CD8-positive, alpha-beta memory T cell (primary cell): ENCODE measurements at regions not wholly inside any gene's neighbourhood (a gene's known extent, or its start where the extent isn't known, plus 50 kb on each side); places are given as distances from the start of the nearest gene placed in this dataset.

ENCODE experiments used
- CTCF ChIA-PET: fragments of 350-600 bp; sonication (Branson Sonifier 250); formaldehyde crosslinking; loops from one replicate; lab custom pipeline; 2021; ENCODE audit warnings: antibody characterized with exemption; lab: Charles Lee
- POLR2A ChIA-PET: fragments of 350-600 bp; sonication (Branson Sonifier 250); formaldehyde crosslinking; loops from one replicate; lab custom pipeline; 2021; ENCODE audit warnings: antibody characterized with exemption; lab: Charles Lee
- DNase-seq, 5 donors: peaks; one replicate each; pipeline versions ENCODE4 v3.0.0 to v3.0.0-alpha.2; 2020 to 2022; ENCODE audit warnings: mixed read lengths in 1 of 5
- H3K27ac ChIP-seq: one replicate; pipeline ENCODE4 v1.7.0; 2013; ENCODE audit warnings: low read depth, mild to moderate bottlenecking, low read length, moderate library complexity
- H3K27me3 ChIP-seq: 2 replicates; pipeline ENCODE4 v1.7.0; 2013; ENCODE audit warnings: low read length, mild to moderate bottlenecking; ENCODE audit not compliant: insufficient read depth, poor library complexity, severe bottlenecking
- H3K36me3 ChIP-seq: 2 replicates; pipeline ENCODE4 v1.7.0; 2013; ENCODE audit warnings: mild to moderate bottlenecking, low read length, moderate library complexity; ENCODE audit not compliant: insufficient read depth
- H3K4me1 ChIP-seq: 2 replicates; pipeline ENCODE4 v1.7.0; 2013; ENCODE audit warnings: mild to moderate bottlenecking, low read length, moderate library complexity; ENCODE audit not compliant: insufficient read depth
- H3K4me3 ChIP-seq: 2 replicates; pipeline ENCODE4 v1.7.0; 2013; ENCODE audit warnings: mild to moderate bottlenecking, low read length
- H3K9me3 ChIP-seq: 2 replicates; pipeline ENCODE4 v1.7.0; 2013; ENCODE audit warnings: mild to moderate bottlenecking, low read length
- H3K27ac Mint-ChIP-seq, 8 donors: one replicate each; pipeline ENCODE4 v1.8.0; 2020 to 2021; ENCODE audit warnings: mixed read lengths in 8 of 8, mild to moderate bottlenecking in 6 of 8, inconsistent platforms in 3 of 8, moderate library complexity in 3 of 8
- H3K27me3 Mint-ChIP-seq, 2 donors: one replicate each; pipeline ENCODE4 v1.8.0; 2020 to 2021; ENCODE audit warnings: mixed read lengths in 2 of 2, mild to moderate bottlenecking in 1 of 2, moderate library complexity in 1 of 2
- H3K36me3 Mint-ChIP-seq, 3 donors: one replicate each; pipeline ENCODE4 v1.8.0; 2020 to 2021; ENCODE audit warnings: mixed read lengths in 3 of 3, inconsistent platforms in 1 of 3, mild to moderate bottlenecking in 1 of 3
- H3K4me1 Mint-ChIP-seq, 3 donors: one replicate each; pipeline ENCODE4 v1.8.0; 2020 to 2021; ENCODE audit warnings: mixed read lengths in 3 of 3, inconsistent platforms in 1 of 3, mild to moderate bottlenecking in 1 of 3
- H3K4me3 Mint-ChIP-seq, 7 donors: one replicate each; pipeline ENCODE4 v1.8.0; 2020 to 2021; ENCODE audit warnings: mixed read lengths in 7 of 7, mild to moderate bottlenecking in 6 of 7, moderate library complexity in 4 of 7, inconsistent platforms in 2 of 7
- H3K9me3 Mint-ChIP-seq, 5 donors: one replicate each; pipeline ENCODE4 v1.8.0; 2020 to 2022; ENCODE audit warnings: mixed read lengths in 5 of 5, mild to moderate bottlenecking in 3 of 5, moderate library complexity in 2 of 5, inconsistent platforms in 1 of 5

DNA sequence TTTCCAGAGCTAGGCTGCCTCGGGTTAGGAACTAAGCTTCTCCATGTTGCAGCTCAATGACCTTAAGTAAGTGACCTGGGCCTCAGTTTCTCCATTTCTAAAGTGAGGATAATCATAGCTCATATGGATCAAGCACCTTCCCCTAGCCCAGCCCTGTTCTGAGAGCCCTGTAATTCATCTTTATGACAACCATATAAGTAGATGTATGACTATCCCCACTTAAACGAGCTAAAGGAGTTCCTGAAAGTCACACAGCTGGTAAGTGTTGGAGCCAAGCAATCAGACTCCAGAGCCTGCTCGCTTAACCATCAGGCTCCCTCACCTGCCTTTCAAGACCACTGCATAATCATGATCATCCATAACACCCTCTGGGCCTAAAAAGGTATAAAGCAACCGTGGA is 135.4 kb downstream of the SP3 start:
- no peak overlapping the region for H3K4me3 Mint-ChIP-seq
- no peak overlapping the region for H3K27ac Mint-ChIP-seq
- H3K9me3 ChIP-seq: no peaks in the 10 kb centered on the region
- no peaks in the 10 kb centered on the region for H3K27me3 ChIP-seq
- H3K27ac ChIP-seq: no peak overlapping the region
- ChIA-PET CTCF (no interaction called here), POLR2A (interaction anchor here (0.5 kb wide), 1 partner anchor 502 kb away, joined by 9 read pairs; no protein-coding TSS in a partner anchor)
- H3K9me3 Mint-ChIP-seq: no peaks in the 10 kb centered on the region
- no peaks in the 10 kb centered on the region for H3K4me1 Mint-ChIP-seq
- H3K4me1 ChIP-seq: no peaks in the 10 kb centered on the region
- no peaks in the 10 kb centered on the region for H3K36me3 Mint-ChIP-seq
- peaks cover 3 to 48% of the 10 kb centered on the region in 2 donors for H3K27me3 Mint-ChIP-seq
- H3K4me3 ChIP-seq: no peak overlapping the region
- no peak for DNase-seq
- H3K36me3 ChIP-seq: no peaks in the 10 kb centered on the region

DNA sequence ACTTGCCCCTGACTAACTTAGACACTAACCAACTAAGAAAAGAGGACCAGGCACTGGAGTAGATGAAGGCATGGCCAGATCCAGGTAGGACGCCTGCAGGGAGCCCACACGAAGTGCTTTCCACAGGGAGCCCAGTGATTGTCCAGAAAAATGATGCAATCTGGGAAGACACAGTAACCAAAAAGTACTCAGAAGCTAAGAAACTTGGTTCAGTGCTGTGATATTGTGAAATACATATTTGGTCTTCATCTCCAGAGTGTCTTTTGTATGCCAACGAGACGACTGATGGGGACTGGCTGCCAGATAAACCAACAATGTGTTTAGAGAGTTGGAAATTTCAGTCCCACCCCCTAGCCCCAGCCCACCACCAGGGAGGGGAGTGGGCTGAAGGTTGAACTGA is 135.0 kb downstream of the SP3 start:
- Mint-ChIP-seq H3K4me1 (no peaks in the 10 kb centered on the region), H3K27ac (no peak overlapping the region), H3K9me3 (no peaks in the 10 kb centered on the region), H3K27me3 (peaks cover 3 to 47% of the 10 kb centered on the region in 2 donors), H3K36me3 (no peaks in the 10 kb centered on the region), H3K4me3 (no peak overlapping the region)
- Histone ChIP-seq H3K4me3 (no peak overlapping the region), H3K36me3 (no peaks in the 10 kb centered on the region), H3K9me3 (no peaks in the 10 kb centered on the region), H3K4me1 (no peaks in the 10 kb centered on the region), H3K27ac (no peak overlapping the region), H3K27me3 (no peaks in the 10 kb centered on the region)
- ChIA-PET CTCF (no interaction called here), POLR2A (interaction anchor here (0.5 kb wide), 1 partner anchor 502 kb away, joined by 9 read pairs; no protein-coding TSS in a partner anchor)
- no peak for DNase-seq

DNA sequence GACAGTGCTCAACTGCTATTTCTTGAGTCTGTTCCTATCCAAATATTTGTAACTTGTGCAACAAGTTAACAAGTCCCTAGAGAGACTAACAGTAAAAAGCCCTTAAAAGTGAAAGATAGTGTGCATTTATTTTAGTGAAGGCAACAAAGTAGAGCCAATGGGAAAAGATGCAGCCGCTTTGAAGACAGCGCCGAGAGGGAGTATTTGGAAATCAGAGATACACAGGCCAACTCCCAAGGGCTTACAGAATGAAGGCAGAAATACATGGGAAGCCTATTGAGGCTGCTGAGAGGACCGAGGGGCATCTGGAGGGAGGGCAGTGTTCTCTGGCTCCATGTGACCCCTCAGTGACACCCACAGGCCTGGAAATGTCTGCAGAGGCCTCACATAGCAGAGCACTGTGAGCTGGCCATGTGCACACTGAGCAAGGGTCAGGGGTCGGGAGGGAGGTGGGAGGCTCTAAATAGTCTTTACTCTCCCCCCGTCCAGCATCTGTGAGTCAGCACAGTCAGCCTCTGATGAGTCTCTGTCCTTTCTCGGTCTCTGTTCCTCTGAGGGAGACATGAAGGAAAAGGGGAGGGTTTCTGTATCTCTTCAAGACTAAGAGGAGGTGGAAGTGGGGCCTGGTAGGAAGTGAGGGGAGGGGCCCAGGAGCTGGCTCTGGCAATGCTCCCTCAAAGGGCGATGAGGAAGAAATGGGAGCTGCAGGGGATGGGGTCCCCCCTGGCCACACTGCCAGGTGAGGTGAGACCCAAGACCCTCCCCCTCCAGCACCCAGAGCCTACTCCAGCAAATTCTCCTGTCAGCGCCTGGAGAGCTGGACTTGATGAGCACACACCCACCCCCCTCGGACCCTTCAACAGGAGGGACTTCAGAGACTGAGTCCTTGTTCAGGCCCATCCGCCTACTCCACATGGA is 133.6 kb downstream of the SP3 start:
- H3K9me3 ChIP-seq: no peaks in the 10 kb centered on the region
- Mint-ChIP-seq H3K27me3 (peaks cover 7 to 38% of the 10 kb centered on the region in 2 donors), H3K4me3 (no peak overlapping the region), H3K9me3 (no peaks in the 10 kb centered on the region), H3K36me3 (no peaks in the 10 kb centered on the region), H3K4me1 (no peaks in the 10 kb centered on the region), H3K27ac (no peak overlapping the region)
- CTCF ChIA-PET: no interaction called here
- POLR2A ChIA-PET: no interaction called here
- H3K4me3 ChIP-seq: no peak overlapping the region
- H3K4me1 ChIP-seq: no peaks in the 10 kb centered on the region
- no peak overlapping the region for H3K27ac ChIP-seq
- no peak for DNase-seq
- no peaks in the 10 kb centered on the region for H3K36me3 ChIP-seq
- H3K27me3 ChIP-seq: no peaks in the 10 kb centered on the region

DNA sequence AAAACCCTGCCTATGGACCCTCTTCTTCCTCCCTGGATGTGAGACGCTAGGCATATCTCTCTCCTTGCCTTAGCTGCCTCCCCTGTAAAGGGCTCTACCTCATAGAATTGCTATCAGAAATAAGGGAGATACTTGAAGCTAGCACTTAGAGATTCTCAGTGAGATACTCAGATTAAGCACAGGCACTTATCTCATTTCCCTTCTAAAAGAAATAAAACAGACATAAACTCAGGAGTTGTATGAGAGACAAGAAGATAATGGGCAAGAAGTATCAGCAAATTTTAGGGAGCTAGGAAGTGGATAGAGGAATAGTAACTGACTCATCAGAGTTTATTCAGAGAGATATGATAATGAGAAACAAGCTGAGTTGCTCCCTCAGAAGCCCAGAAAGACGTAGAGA is 131.0 kb downstream of the SP3 start:
- POLR2A ChIA-PET: no interaction called here
- no peaks in the 10 kb centered on the region for H3K27me3 ChIP-seq
- H3K9me3 ChIP-seq: no peaks in the 10 kb centered on the region

DNA sequence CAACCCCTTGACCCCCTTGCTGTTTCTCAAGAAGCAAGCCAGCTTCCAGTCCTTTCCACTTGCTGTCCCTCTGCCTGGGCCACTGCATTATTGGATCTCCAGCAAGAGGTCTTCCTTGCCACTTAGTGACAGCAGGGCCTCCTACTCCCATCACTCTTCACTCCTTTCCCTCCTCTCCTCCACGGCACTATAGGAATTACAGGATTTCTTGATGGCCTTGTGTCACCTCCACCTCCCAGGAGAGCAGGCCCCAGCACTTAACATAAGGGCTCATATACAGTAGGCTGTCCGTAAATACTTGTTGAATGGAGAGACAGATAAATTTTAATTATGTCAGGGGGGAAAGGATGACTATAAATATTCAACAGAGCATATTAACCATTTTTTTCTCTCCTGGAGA is 129.4 kb downstream of the SP3 start:
- ChIA-PET POLR2A (no interaction called here), CTCF (interaction anchor here (0.6 to 0.7 kb wide), 2 partner anchors 13 to 54 kb away, joined by 3 read pairs; no protein-coding TSS in a partner anchor)
- Histone ChIP-seq H3K27ac (no peak overlapping the region), H3K27me3 (no peaks in the 10 kb centered on the region), H3K9me3 (no peaks in the 10 kb centered on the region), H3K4me1 (no peaks in the 10 kb centered on the region), H3K36me3 (no peaks in the 10 kb centered on the region), H3K4me3 (no peak overlapping the region)
- DNase-seq: no peak
- Mint-ChIP-seq H3K36me3 (no peaks in the 10 kb centered on the region), H3K27me3 (peaks cover 3 to 10% of the 10 kb centered on the region in 2 donors), H3K4me1 (no peaks in the 10 kb centered on the region), H3K9me3 (no peaks in the 10 kb centered on the region), H3K4me3 (no peak overlapping the region), H3K27ac (no peak overlapping the region)

More for the DNA sequence above, 131.0 kb downstream of the SP3 start:
- Histone ChIP-seq H3K4me3 (no peak overlapping the region), H3K4me1 (no peaks in the 10 kb centered on the region), H3K27ac (no peak overlapping the region), H3K36me3 (no peaks in the 10 kb centered on the region)
- H3K9me3 Mint-ChIP-seq: no peaks in the 10 kb centered on the region
- no peaks in the 10 kb centered on the region for H3K4me1 Mint-ChIP-seq
- CTCF ChIA-PET: no interaction called here
- no peaks in the 10 kb centered on the region for H3K36me3 Mint-ChIP-seq
- no peak overlapping the region for H3K27ac Mint-ChIP-seq
- no peak overlapping the region for H3K4me3 Mint-ChIP-seq
- peaks cover 3 to 22% of the 10 kb centered on the region in 2 donors for H3K27me3 Mint-ChIP-seq
- no peak for DNase-seq

DNA sequence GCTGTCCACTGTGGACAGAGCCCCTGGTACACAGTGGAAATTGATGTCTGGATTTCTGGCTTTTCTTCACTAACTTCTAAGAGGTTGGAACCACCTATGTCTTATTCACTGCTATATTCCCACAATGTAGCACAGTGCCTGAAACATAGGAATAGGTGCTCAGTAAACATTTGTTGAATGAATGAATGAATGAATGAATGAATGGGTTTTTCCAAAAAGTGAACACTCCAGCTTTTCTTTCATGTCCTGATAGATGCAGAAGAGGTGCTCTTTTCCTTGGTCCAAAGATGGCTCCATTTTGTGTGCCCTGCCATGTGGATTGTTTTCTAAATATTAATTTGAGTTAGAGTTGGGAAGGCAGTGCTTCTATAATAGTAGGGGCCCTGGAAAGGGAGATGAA is 124.1 kb downstream of the SP3 start:
- ChIA-PET CTCF (no interaction called here), POLR2A (no interaction called here)
- H3K9me3 ChIP-seq: no peaks in the 10 kb centered on the region
- H3K4me3 ChIP-seq: no peak overlapping the region
- H3K27ac Mint-ChIP-seq: no peak overlapping the region
- peaks cover 0 to 2% (median 0%) of the 10 kb centered on the region in 3 donors for H3K36me3 Mint-ChIP-seq
- no peak overlapping the region for H3K27ac ChIP-seq
- H3K27me3 Mint-ChIP-seq: peaks cover 8 to 29% of the 10 kb centered on the region in 2 donors
- DNase-seq: no peak
- no peaks in the 10 kb centered on the region for H3K36me3 ChIP-seq
- H3K27me3 ChIP-seq: peaks cover 5% of the 10 kb centered on the region
- H3K9me3 Mint-ChIP-seq: no peaks in the 10 kb centered on the region
- H3K4me1 Mint-ChIP-seq: no peaks in the 10 kb centered on the region
- no peaks in the 10 kb centered on the region for H3K4me1 ChIP-seq
- H3K4me3 Mint-ChIP-seq: no peak overlapping the region

DNA sequence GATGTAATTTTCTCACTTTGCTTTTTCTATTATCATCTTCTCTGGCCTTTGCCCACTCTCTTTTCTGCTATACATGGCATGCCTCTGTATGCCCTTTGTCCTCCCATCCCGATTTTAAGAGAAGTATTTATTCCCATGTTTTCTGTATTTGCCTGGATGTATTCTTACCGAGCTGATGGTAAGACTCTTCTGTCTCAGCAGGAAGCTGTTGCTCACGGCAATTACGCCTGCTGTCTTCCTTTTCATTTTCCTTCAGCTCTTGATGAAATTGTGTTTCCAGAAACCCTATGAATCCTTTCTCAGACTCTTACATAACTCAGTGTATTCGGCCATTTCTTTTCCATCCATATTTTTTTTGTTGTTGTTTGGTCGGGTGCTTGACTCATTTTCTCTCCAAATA is 121.6 kb downstream of the SP3 start:
- H3K27ac Mint-ChIP-seq: peak overlapping the region in 1 of 8 donors; percentile 16
- H3K36me3 Mint-ChIP-seq: peaks cover 0 to 7% (median 2%) of the 10 kb centered on the region in 3 donors
- H3K9me3 ChIP-seq: no peaks in the 10 kb centered on the region
- no peak overlapping the region for H3K27ac ChIP-seq
- no peak overlapping the region for H3K4me3 ChIP-seq
- no peaks in the 10 kb centered on the region for H3K9me3 Mint-ChIP-seq
- peaks cover 5% of the 10 kb centered on the region for H3K27me3 ChIP-seq
- peaks cover 15 to 47% of the 10 kb centered on the region in 2 donors for H3K27me3 Mint-ChIP-seq
- POLR2A ChIA-PET: no interaction called here
- H3K4me1 Mint-ChIP-seq: no peaks in the 10 kb centered on the region
- H3K36me3 ChIP-seq: no peaks in the 10 kb centered on the region
- H3K4me1 ChIP-seq: no peaks in the 10 kb centered on the region
- CTCF ChIA-PET: no interaction called here
- DNase-seq: no peak
- no peak overlapping the region for H3K4me3 Mint-ChIP-seq

DNA sequence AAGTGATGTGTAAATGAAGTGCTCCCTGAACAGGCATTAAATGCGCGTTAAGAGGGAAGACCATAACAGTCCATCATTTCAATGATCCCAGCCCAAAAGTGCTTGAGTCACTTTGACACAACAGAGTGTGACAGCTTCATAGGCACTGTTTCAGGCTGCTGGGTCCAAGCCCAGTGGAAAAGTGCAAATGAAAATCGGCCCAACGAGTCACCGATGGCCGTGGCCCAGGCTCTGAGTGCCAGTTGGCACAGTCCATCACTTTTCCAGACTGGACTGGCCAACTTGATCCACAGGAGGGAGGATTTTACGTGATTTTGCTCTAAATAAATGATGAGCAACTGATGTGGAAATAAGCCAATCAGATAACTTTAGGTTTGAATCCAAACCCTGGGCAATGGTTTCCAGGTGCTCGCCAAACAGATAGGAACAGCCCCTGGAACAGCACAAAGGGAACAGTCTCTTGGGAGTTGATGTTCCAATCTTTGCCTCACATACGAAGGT is 114.0 kb downstream of the SP3 start:
- Mint-ChIP-seq H3K4me3 (no peak overlapping the region), H3K9me3 (no peaks in the 10 kb centered on the region), H3K27me3 (peaks cover 10 to 30% of the 10 kb centered on the region in 2 donors), H3K27ac (no peak overlapping the region), H3K36me3 (peaks cover 0 to 7% (median 0%) of the 10 kb centered on the region in 3 donors), H3K4me1 (no peaks in the 10 kb centered on the region)
- POLR2A ChIA-PET: no interaction called here
- no peak for DNase-seq
- H3K27ac ChIP-seq: no peak overlapping the region
- no peaks in the 10 kb centered on the region for H3K27me3 ChIP-seq
- H3K9me3 ChIP-seq: no peaks in the 10 kb centered on the region
- H3K36me3 ChIP-seq: no peaks in the 10 kb centered on the region
- CTCF ChIA-PET: no interaction called here
- no peaks in the 10 kb centered on the region for H3K4me1 ChIP-seq
- no peak overlapping the region for H3K4me3 ChIP-seq
